NCI-H1092 (cell line): ENCODE measurements at regions not wholly inside any gene's neighbourhood (a gene's known extent, or its start where the extent isn't known, plus 50 kb on each side); places are given as distances from the start of the nearest gene placed in this dataset.

Experiments
- DNase-seq: peaks from one replicate; lab custom pipeline; 2025; lab: John Stamatoyannopoulos, UW

DNA sequence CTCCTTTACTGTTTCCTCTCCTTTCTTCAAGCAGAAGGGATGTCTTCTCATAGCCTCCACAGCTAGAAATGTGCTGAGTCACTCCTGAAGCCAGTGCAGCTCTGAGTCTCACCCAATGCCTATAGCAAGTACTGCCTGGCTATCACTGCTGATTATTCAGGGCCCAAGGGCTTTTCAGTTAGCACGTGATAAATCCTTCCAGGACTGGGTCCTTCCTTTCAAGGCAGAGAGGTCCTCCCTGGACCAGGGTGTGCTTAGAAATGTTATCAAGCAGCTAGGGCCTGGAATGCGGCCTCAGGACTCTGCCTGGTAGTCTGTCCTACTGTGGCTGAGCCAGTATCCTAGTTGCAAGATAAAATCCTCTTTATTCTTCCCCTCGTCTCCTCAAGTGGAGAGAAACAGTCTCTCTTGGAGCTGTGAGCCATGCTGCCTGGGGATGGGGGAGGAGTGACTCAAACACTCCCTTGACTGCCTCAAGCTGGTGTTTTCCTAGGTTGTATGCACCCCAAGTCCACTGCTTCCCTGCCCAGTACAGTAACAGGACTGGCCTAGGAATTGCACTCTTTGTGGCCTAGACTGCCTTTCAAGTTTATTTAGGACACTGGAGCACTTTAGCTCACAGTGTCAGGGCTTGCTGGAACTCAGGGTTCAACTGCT lies 198.7 kb upstream of the SERP2 start:
- DNase-seq: no peak

DNA sequence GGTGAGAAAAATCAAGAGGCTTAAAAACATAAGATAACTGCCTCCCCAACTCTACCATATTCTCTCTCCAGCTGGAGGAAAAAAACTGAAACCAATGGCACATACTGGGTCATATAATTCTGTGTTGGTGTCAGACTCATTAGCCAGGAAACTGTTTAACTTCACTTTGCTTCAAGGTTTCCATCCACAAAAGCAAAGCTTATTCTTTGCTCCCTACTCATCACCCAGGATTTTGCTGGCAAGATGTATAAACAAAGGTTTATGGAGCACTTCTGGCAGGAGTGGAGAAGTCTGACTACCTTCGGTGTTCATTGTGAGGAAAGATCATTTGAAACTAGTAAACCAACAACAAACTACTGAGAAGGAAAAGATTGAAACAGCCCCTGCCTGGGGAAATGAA lies 197.5 kb upstream of the SERP2 start:
- DNase-seq: no peak

DNA sequence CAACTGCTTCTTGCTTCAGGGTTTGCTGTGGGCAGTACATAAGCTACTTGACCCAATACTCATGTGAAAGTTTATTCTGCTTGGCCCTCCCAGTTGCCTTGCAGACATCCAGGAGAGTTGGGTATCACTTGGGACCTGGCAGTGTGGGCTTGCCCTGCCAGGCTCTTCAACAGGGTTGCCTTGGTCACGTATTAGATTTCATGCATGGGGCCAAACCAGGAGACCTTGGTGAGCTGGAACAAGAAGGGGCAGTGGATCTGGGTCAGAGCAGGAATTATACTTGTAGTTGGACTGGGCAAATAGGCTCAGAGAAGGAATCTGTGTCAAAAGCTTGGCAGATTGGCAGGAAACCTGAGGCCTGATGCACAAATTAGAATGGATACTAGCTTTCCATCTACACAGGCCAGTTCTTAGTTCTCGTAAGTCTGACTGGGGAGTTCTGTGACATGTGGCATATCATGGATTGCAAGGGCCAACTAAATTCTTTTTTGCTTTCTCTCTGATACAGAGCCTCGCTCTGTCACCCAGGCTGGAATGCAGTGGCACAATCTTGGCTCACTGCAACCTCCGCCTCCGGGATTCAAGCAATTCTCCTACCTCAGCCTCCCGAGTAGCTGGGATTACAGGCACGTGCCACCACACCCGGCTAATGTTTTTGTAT lies 192.6 kb upstream of the SERP2 start:
- no peak for DNase-seq

DNA sequence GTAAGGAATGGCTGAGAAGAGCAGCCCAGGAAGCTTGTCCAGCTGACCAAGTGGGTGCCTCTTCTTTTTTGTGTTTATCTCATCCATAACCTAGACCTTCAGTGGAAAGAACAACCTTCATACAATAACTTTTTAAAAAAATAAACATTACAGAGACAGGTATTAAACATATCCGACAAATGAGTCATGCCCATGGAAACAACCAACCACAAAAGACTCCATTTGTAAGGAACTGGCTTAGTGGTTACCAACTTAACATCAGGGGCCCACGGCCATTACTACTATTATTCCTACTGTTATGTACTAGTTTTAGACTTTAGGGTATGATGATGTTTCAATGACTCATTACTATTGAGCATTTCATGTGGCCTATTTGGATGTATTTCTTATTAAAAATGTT lies 191.7 kb upstream of the SERP2 start:
- no peak for DNase-seq

DNA sequence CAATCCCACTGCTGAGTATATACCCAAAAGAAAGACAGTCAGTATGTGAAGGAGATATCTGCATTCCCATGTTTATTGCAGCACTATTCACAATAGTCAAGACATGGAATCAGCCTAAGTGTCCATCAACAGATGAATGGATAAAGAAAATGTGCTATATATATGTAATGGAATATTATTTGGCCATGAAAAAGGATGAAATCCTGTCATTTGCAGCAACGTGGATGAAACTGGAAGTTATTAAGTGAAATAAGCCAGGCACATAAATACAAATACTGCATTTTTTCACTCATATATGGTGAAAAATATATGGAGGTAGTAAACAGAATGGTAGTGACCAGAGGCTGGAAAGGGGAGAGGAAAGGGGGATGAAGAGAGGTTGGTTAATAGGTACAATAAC lies 188.9 kb upstream of the SERP2 start:
- DNase-seq: no peak

DNA sequence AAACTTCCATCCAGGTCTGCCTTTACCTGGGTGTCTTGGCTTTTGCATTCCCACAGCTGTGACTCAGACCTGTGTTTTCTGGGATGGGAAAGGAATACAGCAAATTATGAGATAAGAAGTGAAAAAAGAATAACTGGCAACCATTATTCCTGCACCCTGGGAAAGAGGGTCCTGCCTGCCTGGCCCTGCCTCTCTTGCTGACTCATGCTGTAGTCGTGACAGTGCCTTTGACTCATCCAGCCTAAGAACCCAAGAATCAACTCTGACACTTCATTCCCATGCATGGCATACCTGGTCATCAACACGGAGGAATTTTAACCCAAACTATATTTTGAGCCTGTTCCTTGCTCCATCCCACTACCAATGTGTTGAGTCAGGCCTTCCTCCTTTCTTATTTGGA lies 185.4 kb upstream of the SERP2 start:
- DNase-seq: no peak

DNA sequence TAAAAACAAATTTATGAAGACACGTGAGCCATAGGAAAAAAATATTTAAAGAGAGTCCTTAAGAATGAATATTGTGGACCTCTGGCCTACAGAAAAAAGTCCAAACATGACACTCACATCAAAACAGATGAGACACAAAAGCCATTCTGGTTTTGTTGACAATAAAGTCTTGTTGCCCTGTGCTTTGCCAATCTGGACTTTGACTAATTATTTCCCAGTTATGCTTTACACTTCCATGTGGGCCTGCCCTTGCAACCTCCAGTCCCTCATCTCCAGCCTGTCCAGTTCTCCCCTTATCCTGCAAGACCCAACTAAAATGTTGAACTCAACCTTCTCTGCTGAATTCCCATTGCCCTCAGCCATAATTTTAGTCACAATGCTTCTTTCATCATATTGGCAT lies 184.5 kb upstream of the SERP2 start:
- DNase-seq: no peak

DNA sequence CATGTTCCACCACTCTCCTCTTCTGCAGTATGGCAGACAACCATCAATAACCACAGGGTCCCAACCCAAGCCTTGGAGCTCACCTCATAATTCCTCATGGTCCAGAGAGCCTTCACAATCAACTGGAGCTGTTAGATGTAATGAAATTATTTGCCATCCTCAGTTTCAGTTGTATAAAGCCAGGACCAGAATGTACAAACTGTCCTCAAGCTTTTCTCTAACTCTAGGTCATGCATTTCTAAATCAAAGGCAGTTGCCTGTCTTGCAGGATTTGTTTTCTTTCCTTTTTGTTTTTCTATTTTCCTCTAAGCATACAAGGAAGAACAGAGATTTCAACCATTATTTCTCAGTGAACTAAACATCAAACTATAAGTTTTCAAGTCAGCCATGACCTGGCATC lies 182.5 kb upstream of the SERP2 start:
- no peak for DNase-seq

DNA sequence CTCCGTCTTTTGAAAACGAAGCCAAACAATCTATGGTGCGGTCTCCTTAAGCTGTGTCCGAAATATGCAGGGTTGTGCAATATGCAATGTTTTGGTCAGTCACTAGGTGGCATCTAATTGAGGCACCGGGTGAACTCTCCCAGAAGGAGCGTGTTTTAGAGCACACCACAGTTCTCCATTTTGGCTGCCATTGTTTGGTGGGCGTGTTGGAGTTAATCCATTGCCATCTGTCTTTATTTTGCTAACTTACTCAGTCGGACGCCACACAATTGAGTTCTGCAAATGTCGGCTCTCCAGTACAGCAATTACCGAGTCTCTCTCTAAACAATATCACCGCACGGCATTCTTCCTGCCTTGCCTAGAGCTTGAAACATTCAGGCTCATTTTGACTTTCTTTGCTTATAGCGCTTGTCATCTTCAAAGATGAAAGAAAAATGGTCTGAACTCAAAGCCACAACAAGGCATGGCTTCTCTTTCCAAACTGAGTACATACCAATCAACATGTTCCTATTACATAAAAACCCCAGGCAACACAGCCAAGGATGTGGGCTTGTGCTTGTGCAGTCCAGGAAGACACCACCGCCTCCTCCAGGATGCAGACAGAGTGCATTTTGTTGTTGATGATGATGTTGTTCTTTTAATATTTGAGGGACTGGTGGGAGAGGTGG lies 182.0 kb upstream of the SERP2 start:
- peak; percentile 37 for DNase-seq

DNA sequence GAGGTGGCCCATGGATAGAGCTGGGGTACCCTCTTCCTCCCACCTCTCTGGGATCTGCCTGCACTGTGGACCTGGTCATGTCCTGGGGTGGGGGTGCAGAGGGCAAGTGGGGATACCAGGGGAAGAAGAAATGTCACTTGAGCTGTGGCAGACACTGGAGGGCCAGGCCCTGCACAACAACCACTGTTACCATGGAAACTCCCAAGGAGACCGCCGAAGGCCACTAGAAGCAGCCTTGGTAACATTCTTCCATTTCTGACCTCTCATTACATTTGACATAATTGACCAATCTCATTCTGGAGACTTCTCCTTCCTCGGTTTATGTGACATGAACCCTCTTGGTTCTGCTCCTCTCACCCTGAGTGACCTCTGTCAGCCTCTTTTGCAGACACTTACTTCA lies 179.9 kb upstream of the SERP2 start:
- no peak for DNase-seq

DNA sequence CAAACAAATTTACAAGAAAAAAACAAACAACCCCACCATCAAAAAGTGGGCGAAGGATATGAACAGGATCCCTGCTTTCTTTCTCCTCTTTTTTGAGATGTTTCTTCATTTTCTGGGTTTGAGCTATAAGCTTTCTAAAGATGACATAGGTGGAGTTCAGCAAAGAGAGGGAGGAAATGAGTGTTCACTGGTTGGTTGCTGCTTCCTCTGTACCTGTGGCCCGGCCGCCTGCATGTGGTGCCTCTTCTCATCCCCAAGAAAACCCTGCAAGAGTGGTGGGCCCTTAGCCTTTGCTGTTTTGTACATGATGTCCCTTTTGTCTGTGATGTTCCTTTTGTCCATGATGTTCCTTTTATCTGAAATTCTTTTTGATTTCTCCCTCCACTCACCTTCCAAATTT lies 178.4 kb upstream of the SERP2 start:
- no peak for DNase-seq

DNA sequence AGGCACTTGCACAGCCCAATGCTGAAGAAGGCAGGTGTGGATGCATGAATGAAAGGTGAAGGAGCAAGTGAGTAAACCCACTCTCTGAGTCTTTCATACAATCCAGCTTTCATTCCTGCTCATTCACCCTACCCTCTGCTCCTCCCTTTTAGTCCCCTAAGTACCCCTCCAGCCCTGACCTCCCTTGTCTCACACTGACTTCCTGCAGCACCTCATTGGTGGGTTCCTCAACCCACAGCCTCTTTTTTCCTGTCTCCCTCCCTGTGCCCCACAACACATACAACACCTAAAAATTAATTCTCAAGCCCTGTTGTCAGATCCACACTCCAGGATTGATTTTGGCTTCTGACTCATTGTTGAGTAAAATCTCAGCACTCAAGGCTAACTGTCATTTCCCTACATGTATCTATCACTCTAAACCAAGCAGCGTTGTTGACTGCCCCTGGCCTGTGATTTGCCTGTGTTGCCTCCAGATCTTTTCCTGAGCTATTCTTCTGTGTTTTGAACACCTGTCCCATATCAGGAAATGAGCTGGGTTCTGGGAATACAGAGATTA lies 177.3 kb upstream of the SERP2 start:
- DNase-seq: no peak

DNA sequence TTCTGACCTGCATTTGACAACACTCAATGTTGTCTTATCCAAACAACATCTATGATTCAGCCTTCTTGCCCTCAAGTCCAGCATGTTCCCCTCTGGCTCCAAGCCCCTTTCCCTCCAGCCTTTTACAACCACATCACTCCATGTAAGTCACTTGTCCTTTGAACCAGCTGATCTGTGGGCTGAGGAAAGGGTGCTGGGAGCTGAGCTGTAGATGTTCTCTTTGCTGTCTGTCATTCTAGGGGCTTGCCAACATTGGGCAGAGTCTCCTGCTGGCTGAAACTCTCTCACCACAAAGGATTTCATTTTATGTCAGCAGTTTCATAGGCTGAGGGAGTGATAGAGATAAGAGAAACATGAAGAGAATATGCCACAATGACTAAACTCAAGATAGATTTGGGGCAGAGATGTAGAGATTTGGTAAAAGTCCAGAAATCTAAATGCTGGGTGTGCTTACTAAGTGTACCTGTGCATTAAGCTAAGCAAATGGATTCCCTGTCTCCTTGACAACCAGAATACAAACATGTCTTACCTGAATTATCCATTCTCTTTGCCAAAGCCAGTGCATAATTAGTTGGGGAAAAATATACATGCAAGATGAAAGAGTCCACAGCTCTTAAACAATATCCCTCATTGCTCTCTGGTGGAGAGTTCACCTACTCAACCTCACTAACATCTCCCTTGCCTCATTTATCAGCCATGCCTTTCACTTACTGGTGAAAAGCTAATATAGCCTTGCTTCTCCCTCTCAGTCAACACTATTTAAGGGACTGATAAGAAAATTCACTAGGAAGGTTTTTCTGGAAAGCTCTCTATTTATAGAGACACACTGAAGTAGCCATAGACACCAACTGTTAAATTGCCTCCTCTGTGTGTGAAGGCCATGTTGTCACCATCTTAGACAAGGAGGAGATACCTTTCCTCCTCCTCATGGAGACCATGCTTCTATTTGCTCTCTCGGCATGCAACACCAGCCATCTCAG lies 175.5 kb upstream of the SERP2 start:
- DNase-seq: no peak

DNA sequence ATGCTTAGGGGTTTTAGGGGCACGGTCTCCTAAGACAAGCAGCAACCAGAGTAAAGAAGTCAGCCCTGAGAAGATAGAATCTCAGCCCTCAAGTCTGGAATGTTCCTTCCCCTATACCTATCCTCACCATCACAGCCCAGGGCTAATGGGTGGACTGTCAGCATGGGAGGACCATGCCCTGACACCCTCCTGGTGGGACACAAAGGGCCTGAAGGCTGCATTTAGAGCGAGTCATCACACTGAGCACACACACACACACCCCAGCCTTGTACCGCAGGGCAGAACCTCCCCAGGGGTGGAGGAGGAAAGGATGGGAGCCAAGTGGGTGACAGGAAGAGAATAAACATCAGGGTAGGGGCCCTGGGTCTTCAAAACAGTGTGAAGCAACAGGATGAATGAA lies 174.8 kb upstream of the SERP2 start:
- DNase-seq: no peak

DNA sequence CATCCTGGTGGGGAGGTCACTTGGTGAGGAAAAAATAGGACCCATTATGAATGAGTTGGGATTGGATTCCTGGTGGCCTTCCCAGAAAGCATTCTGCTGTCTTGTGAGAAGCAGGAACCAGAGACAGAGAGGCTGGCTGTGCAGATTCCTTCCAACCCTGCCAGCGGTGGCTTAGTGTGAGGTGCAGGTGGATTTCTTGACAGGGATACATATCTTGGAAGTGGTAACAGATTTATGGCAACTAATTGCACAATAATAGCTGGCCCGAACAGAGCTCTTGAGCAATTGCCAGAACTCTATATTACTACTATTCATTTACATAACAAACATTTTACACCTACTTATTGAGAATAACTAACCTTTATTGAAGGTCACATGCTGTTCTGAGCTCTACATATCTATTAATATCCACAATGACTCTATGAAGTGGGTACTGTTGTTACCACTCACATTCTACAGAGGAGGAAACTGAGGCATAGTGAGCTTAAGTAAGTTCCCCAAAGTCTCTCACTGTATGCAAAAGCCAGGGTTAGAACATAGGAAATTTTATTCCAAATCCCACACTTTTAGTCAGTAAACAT lies 173.9 kb upstream of the SERP2 start:
- DNase-seq: no peak

DNA sequence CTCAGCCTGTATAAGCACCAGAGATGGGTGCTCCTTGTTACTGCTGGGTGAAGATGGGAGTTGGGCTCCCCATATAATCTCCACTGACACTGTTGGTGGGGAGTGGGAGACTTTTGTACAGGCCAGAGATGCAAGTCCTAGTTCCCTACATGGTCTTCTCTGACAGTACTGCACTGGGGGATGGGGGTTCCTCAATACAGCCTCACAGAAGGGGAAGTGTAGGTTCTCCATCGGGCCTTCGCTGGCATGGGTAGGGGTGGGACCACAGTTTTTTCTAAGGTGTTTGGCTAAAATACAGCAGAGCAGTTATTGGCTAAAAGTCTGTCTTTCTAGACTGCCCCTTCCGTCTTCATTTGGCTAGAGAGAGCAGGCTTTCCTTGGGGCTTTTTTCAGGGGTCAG lies 167.2 kb upstream of the SERP2 start:
- DNase-seq: no peak

DNA sequence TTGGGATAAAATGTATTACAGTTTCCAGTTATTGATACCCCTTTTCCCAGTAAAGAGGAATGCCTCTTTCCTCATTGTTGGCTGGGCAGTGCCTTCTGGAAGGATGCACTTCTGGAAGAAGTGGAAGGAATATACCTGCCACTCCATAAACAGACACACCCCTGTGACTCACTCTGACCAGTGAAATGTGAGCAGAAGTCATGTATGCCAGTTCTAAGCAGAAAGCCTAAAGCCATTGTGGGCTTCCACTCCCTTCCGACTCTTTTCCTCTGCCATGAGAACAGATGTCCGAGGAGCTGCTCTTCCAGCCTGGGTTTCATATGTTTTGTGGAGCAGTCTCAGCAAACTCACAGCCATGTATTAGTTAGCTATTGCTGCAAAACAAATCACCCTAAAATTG lies 166.1 kb upstream of the SERP2 start:
- DNase-seq: no peak

DNA sequence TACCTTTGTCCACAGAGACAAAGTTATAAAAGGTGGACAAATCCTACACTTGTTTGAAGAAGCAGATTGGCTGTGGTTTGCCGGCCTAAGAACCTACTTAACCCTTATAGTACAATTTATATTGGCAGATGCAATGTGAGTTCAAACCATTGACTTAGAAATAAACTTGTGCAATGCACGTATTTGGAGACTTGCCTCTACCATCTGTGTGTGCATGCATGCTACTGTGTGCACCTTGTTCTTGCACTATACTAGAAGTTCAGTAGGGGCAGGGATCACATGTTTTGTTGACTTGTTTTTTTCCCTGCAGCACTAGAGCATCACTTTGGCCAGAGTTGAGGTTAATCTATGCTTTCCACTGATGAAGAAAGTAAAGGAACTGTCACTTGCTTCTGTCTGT lies 163.1 kb upstream of the SERP2 start:
- no peak for DNase-seq

DNA sequence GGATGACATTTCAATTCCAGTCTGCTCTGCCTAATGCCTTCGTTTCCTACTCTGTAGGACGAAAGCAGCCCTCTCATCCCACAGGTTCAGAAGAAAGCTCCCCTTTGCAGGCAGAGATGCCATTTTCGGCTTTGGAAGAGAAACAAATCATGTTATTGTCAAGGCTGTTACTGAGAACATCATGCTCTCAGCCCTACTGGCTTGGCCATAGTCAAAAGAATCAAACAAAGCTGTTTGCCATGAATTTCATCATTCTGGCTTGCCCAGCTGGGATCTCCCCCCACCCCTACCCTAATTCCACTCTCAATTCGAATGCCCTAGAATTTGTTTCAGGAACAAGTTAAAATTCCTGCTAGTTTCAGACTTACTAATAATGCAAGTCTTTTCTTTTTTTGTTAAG lies 162.3 kb upstream of the SERP2 start:
- DNase-seq: no peak

DNA sequence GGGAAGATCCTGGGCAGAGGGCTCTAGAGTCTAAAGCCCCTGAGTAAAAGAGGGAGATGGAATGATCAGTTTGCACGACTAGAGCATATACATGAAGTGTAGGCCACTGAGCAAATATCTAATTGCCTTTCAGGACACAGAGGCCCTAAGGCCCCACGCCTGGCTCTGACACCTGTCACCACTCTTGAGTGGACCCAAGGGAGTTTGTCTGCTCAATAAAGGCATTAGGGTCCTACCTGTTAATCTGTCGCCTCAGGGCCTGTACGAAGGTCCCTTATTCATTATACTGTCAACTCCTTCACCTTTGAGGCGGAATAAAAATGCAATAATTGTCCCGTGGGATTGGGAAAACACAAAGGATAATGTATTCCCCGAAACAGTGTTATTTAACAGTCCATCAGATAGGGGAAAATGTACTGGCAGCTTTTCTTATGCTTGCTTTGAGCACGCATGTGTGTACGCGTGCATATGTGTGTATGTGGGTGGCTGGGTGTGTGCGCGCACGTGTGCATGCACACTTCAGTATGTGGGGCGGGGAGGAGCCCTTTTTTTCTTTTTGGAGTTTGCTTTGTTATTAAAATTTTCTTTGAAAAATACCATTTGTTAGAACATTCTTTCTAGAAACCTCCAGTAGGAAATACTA lies 161.8 kb upstream of the SERP2 start:
- no peak for DNase-seq
